Dermis blood vessel endothelial cell (primary cell): ENCODE measurements at regions not wholly inside any gene's neighbourhood (a gene's known extent, or its start where the extent isn't known, plus 50 kb on each side); places are given as distances from the start of the nearest gene placed in this dataset.
"Not testable (repeated sequence)": the region's sequence is repeated elsewhere in the genome, so short reads cannot be mapped to it uniquely, and the experiment has no call there.

Source experiments
- DNase-seq: peaks from one replicate; pipeline ENCODE4 v3.0.0; 2010

- no peak for DNase-seq
Observed at GRCh38 chr6:91266156-91266555, 679.3 kb upstream of the MAP3K7 start.

DNA sequence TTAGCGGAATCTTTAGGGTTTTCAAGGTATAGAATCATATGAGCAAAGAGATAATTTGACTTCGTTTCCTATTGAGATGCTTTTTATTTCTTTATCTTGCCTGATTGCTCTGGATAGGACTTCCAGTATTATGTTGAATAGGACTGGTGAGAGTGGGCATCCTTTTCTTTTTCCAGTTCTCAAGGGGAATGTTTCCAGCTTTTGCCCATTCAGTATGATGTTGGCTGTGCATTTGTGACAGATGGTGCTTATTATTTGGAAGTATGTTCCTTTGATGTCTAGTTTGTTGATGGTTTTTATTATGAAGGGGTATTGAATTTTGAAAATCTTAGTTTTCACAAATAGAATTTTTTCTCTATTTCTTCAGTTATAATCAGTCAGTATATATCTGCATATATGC is 656.6 kb upstream of the MAP3K7 start:
- no peak for DNase-seq

- DNase-seq = no peak
Observed at GRCh38 chr6:91242614-91242949, 655.7 kb upstream of the MAP3K7 start.

GRCh38 chr6:91241946-91242613 is 655.2 kb upstream of the MAP3K7 start:
- DNase-seq = no peak

- no peak for DNase-seq
Observed at GRCh38 chr6:91240878-91241603, 654.2 kb upstream of the MAP3K7 start.

DNA sequence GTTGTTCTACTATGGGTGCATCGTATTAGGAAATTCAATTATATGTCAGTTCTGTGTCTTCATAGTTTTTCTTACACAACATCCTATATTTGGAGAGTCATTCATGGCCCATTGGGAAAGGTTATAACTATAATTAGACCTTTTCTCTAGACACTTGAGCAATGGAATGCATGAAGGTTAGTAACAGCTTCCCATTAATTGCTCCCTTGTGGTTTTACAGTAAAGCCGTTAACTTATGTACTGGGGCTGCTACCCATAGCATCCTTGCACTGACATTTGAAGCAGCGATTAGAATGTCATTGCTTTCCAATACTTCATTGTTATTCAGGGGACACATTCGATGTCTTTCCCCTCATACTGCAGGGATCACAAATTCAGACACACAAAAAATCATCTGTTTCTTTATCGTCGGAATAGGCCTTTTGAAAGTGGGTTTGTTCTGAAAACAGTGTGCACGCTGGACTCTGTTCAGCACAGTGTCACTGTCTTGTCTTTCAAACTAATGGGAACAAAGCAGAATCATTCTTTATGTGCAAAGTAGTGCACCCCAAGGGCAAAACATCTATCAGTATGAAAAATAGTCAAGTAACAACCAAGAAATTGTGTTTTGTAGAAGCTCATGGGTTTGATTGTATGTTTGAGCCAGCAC is 634.3 kb upstream of the MAP3K7 start:
- no peak for DNase-seq

DNA sequence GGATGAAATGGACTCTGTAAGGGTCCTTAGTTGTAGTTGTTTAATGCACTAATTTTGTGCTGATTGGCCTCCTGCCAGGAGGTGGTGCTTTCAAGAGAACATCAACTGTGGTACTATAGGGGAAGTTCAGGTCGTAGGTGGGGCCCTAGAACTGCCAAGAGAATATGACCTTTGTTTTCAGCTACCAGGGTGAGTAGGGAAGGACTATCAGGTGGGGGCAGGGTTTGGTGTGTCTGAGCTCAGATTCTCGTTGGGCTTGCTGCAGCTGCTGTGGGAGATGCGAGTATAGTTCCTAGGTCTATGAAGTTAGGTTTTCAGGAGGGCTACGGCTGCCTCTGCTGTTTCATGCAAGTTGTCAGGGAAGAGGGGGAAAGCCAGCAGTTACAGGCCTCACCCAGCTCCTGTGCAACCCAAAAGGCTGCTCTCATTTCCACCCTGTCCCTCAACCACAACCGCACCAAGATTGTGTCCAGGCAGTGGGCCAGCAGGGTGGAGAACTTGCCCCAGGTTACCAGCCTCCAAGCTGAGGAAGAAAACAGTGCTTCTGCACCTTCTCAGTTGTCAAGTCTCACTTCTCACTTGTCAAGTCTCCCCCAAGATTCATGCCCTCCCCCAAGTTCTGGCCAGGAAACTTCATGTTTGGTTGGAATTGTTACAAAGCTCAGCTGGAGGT is 626.5 kb upstream of the MAP3K7 start:
- no peak for DNase-seq

GRCh38 chr6:91198588-91199255 is 611.9 kb upstream of the MAP3K7 start:
- DNase-seq = no peak

DNA sequence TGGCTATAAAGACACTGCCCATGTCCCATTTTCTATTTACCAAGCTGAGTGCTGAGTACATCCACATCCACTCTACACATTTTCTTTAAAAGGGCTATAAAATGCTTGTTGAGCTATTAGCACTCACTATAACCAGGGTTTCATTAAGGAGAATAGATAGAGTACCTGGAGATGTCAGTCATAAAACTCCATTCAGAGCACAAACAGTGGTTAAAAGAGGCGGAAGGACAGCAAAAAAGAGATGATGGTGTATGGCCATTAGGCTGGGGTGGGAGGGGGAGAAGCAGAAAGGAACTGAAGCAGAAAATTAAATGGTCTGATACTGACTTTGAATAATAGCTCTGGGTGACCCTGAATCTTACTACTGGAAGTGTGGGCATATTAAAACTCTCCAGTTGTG is 609.9 kb upstream of the MAP3K7 start:
- DNase-seq = no peak

GRCh38 chr6:91193446-91193845 is 606.6 kb upstream of the MAP3K7 start:
- DNase-seq = no peak

- not testable (repeated sequence) for DNase-seq
Observed at GRCh38 chr6:91190041-91190440, 603.2 kb upstream of the MAP3K7 start.

GRCh38 chr6:91185072-91185471 is 598.2 kb upstream of the MAP3K7 start:
- DNase-seq = no peak

DNA sequence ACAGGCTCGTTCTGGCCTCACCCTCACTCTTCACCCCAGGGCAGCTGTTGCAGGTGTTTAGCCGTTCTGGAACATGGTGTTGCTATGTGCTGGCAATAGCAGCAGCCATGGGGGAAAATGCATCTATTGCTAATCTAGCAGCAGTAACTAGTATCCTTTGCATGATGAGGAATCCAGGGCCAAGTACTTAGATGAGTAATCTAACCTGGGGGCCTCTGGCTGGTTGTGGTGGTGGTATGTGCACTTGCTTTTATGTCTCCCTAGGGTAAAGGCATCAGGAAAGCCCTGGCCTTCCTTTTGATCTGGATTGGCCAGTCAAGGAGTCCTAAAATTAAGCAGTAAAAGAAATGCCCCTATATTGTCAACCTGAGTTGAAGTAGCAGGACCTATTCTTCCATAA is 594.5 kb upstream of the MAP3K7 start:
- DNase-seq = no peak

DNA sequence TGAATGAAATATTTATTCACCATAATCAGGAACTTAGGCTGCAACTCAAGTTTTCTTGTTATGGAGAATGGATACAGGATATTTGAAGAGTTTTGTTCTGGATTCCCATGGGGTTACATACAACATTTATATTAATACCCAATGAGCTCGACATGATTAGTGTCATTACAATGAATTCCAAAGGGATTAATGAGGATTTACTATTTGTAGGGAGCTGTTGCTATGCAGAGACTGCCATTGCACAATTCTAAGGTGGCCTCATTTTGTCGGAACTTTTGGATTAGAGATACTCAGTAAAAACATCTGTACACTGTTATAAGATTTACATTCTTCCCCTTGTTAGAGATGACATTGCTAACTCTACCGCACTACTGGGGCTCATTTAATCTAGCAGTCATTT is 586.8 kb upstream of the MAP3K7 start:
- DNase-seq = no peak

DNA sequence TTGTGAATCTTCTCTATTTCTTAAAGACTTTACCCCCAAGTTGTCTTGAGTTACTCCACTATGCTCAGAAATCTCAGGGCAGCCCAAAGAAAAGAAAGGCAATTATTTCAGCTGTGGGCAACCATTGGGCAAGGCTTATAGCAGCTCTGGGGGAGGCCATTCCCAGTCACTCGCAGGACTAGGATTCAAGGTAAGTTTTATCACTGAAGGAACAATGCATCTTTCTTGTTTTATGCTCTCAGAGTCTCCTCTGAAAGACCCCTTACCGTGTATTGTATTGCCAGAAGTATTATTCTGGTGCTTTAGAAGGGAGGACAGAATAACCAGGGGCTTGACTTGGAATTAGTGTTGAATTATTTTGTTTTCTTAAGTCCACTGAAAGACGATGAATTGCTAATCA is 586.3 kb upstream of the MAP3K7 start:
- no peak for DNase-seq

DNA sequence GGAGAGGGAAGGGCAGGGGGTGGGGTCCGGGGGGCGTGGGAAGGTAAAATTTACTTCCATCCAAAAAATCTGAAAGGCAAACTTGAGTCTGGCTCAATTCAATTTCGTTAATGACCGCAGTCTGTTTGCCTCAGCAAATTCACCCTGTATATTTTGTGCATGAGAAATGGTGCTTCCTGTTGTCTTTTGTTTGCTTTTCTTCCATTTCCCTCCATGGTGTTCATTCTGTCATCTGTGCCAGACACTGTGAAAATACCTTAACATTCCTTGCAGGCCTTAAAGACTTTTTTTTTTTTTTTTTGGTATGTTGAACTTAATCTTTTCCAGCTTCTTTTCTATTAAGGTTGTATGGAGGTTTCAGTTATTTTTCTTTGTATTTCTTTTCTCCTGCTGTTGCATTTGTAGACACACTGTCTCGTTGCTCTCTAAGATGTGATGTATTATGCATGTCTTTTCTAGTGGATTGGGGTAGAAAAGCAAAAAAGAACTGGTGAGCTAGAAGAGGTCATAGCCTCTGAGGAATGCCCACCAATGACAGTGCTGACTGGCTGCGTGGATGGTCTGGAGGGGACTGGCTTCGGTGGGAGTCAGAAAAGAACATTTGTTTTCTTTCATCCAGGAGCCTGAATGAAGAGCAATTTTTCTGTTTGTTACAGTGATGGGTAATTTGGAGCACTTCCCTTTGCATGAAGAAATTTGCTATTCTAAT is 585.0 kb upstream of the MAP3K7 start:
- DNase-seq = no peak

- DNase-seq = no peak
Observed at GRCh38 chr6:91167846-91168245, 581.0 kb upstream of the MAP3K7 start.

DNA sequence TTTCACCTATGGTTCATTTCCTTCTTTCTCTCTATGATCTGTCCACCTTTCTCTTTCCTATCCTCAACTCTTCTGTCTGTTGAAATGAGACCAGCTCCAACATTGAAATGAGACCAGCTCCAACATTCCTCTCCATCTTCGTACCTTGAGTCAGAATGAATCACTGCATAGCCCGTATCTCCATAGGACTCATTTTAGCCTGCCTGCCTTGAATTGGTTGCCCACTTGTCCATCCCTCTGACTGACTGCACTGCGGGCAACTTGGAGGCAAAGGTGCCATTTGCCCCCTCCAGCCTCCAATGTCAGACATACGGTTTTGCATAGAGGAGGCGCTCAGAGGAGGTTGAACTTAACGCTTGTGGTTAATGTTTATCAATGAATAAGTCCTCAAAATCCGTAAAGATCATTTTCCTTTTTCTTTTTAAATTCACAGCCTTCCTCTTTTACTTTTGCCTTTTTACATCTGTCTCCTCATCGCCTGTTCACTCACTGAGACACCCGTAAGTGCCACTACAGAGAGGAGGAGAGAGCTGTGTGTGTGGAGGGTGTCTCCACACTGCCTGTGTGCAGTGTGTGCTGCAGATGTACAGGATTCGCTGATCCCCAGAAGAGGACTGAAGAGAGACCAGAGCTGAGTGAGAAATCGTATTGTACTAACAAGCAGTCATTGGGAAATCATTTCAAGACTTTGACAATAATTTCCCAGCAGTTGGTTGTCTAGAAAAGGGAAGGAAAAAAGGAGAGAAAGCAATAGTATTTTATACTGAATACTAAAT is 579.6 kb upstream of the MAP3K7 start:
- no peak for DNase-seq

GRCh38 chr6:91164105-91164504 is 577.2 kb upstream of the MAP3K7 start:
- no peak for DNase-seq

DNA sequence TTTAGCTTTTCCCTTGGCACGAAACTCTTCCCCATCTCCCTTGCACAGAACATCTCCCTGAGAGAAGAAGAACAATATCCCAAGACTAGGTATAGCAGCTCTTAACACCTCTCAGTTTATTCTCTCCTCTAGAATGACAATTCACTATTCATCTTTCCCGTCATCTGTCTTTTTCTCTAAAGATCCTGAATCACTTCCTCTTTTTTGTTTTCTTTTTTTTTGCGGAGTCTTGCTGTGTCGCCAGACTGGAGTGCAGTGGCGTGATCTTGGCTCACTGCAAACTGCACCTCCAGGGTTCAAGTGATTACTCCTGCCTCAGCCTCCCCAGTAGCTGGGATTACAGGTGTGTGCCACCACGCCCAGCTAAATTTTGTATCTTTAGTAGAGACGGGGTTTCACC is 574.4 kb upstream of the MAP3K7 start:
- no peak for DNase-seq

DNA sequence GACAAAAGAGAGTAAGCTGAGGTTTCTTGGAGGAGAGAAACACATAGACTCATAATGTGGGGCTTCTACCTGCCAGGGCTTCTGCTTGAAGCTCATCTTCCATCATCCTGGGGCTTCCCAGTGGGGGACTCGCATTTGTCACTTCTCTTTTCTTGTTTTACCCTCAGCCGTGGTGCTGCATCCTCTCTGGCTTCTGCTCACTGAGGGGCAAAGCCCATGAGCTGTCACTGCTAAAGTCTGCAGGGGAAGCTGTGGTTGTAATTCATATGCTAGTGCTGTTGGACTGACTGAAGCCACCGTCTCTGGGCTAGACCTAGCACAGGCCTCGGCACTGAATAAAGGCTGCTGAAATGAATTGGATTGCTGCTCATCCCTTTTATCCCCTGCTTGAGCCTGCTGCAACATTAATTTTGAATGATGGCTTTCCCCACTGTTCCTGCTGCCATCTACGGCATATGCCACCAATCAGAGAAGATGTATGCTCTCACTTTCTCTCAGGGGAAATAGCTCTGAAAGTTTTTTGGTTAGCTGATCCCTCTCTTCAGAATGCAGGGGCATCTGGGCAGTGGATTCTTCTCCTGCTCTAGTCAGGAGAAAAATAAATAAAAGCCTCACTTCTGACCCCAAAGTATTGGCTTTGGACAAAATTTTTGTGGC is 568.4 kb upstream of the MAP3K7 start:
- no peak for DNase-seq
